GM12865 (cell line): ENCODE measurements at regions not wholly inside any gene's neighbourhood (a gene's known extent, or its start where the extent isn't known, plus 50 kb on each side); places are given as distances from the start of the nearest gene placed in this dataset.

Source experiments
- DNase-seq: peaks from one replicate; pipeline ENCODE4 v3.0.0; 2010; ENCODE audit warnings: low read depth
- H3K4me3 ChIP-seq: 2 replicates; pipeline ENCODE4 v1.5.1; 2011; ENCODE audit warnings: mild to moderate bottlenecking, low read depth, low read length, control low read depth
- CTCF ChIP-seq: IDR thresholded peaks from 2 replicates; pipeline ENCODE4 v1.5.1; 2011; ENCODE audit warnings: low read length, control low read depth, low read depth, inconsistent platforms; ENCODE audit not compliant: insufficient read depth; ENCODE audit errors: missing control alignments

- TF ChIP-seq CTCF, result no peak
- DNase-seq, result no peak
- H3K4me3 ChIP-seq, result no peak overlapping the region
These were observed 733.0 kb downstream of the CCSER2 start for GRCh38 chr10:85061401-85061800.

GRCh38 chr10:85067955-85068354 lies 739.6 kb downstream of the CCSER2 start:
- DNase-seq, result no peak
- TF ChIP-seq CTCF, result no peak
- no peak overlapping the region for H3K4me3 ChIP-seq

- no peak for DNase-seq
- no peak for TF ChIP-seq CTCF
- no peak overlapping the region for H3K4me3 ChIP-seq
These were observed 752.5 kb downstream of the CCSER2 start for GRCh38 chr10:85080934-85081333.

- H3K4me3 ChIP-seq, result no peak overlapping the region
- no peak for TF ChIP-seq CTCF
- DNase-seq, result no peak
These were observed 770.6 kb downstream of the CCSER2 start for GRCh38 chr10:85098835-85099521.

GRCh38 chr10:85100495-85100894 lies 772.1 kb downstream of the CCSER2 start:
- TF ChIP-seq CTCF, result no peak
- no peak for DNase-seq
- H3K4me3 ChIP-seq, result no peak overlapping the region

GRCh38 chr10:85105614-85106255 lies 777.3 kb downstream of the CCSER2 start:
- TF ChIP-seq CTCF, result no peak
- no peak overlapping the region for H3K4me3 ChIP-seq
- no peak for DNase-seq

GRCh38 chr10:85111271-85111670 lies 782.9 kb downstream of the CCSER2 start:
- H3K4me3 ChIP-seq, result no peak overlapping the region
- DNase-seq, result no peak
- TF ChIP-seq CTCF, result no peak
